ENCODE measurements at regions not wholly inside any gene's neighbourhood (a gene's known extent, or its start where the extent isn't known, plus 50 kb on each side); places are given as distances from the start of the nearest gene placed in this dataset.

GRCh38 chr11:71198141-71198822 lies 54.1 kb downstream of the SHANK2 start:
- no peaks in the 10 kb centered on the region for H4K20me1 ChIP-seq (ENCODE audit: control insufficient read depth, insufficient read depth, low read depth, low read length)
- H3K9me3 ChIP-seq (ENCODE audit: control insufficient read depth, insufficient read depth, low read length): no peaks in the 10 kb centered on the region
- H3K4me3 ChIP-seq (ENCODE audit: low read length): no peak overlapping the region
- H3K79me2 ChIP-seq (ENCODE audit: control insufficient read depth, low read length): no peaks in the 10 kb centered on the region
- H3K27me3 ChIP-seq (ENCODE audit: control insufficient read depth, low read length): no peaks in the 10 kb centered on the region
- H3K4me2 ChIP-seq (ENCODE audit: low read length): no peak overlapping the region
- H3F3A ChIP-seq (ENCODE audit: control insufficient read depth, insufficient read depth): no peaks in the 10 kb centered on the region
- H3K9me2 ChIP-seq (replicated peaks; ENCODE audit: control insufficient read depth, low read length): no peaks in the 10 kb centered on the region
- peaks cover 64% of the 10 kb centered on the region for H3K4me1 ChIP-seq (ENCODE audit: control insufficient read depth, low read length)
- no peak for TF ChIP-seq CTCF (IDR thresholded peaks at IDR 0.05; ENCODE audit: low read depth, low read length, poor library complexity, severe bottlenecking)
- TF ChIP-seq EZH2phosphoT487 (IDR thresholded peaks at IDR 0.05; ENCODE audit: borderline replicate concordance, low read length): no peak
- H3K36me3 ChIP-seq (ENCODE audit: control insufficient read depth, low read length): no peaks in the 10 kb centered on the region
- H3K27ac ChIP-seq (ENCODE audit: low read depth, low read length): no peak overlapping the region

- Histone ChIP-seq H3K27ac (ENCODE audit: low read depth, low read length) (no peak overlapping the region), H3K4me1 (ENCODE audit: control insufficient read depth, low read length) (peaks cover 52% of the 10 kb centered on the region), H3K9me3 (ENCODE audit: control insufficient read depth, insufficient read depth, low read length) (no peaks in the 10 kb centered on the region), H3F3A (ENCODE audit: control insufficient read depth, insufficient read depth) (no peaks in the 10 kb centered on the region), H3K27me3 (ENCODE audit: control insufficient read depth, low read length) (no peaks in the 10 kb centered on the region), H3K9me2 (replicated peaks; ENCODE audit: control insufficient read depth, low read length) (no peaks in the 10 kb centered on the region), H3K4me3 (ENCODE audit: low read length) (no peak overlapping the region), H4K20me1 (ENCODE audit: control insufficient read depth, insufficient read depth, low read depth, low read length) (no peaks in the 10 kb centered on the region), H3K4me2 (ENCODE audit: low read length) (no peak overlapping the region), H3K36me3 (ENCODE audit: control insufficient read depth, low read length) (no peaks in the 10 kb centered on the region), H3K79me2 (ENCODE audit: control insufficient read depth, low read length) (no peaks in the 10 kb centered on the region)
- TF ChIP-seq CTCF (IDR thresholded peaks at IDR 0.05; ENCODE audit: low read depth, low read length, poor library complexity, severe bottlenecking) (no peak), EZH2phosphoT487 (IDR thresholded peaks at IDR 0.05; ENCODE audit: borderline replicate concordance, low read length) (no peak)
Observed at GRCh38 chr11:71197096-71197495, 55.3 kb downstream of the SHANK2 start.

- H3K9me2 ChIP-seq (replicated peaks; ENCODE audit: control insufficient read depth, low read length): no peaks in the 10 kb centered on the region
- H3K4me1 ChIP-seq (ENCODE audit: control insufficient read depth, low read length): peaks cover 28% of the 10 kb centered on the region
- H3K27ac ChIP-seq (ENCODE audit: low read depth, low read length): no peak overlapping the region
- no peaks in the 10 kb centered on the region for H3K9me3 ChIP-seq (ENCODE audit: control insufficient read depth, insufficient read depth, low read length)
- H4K20me1 ChIP-seq (ENCODE audit: control insufficient read depth, insufficient read depth, low read depth, low read length): no peaks in the 10 kb centered on the region
- H3K36me3 ChIP-seq (ENCODE audit: control insufficient read depth, low read length): no peaks in the 10 kb centered on the region
- no peak overlapping the region for H3K4me2 ChIP-seq (ENCODE audit: low read length)
- TF ChIP-seq EZH2phosphoT487 (IDR thresholded peaks at IDR 0.05; ENCODE audit: borderline replicate concordance, low read length) (no peak), CTCF (IDR thresholded peaks at IDR 0.05; ENCODE audit: low read depth, low read length, poor library complexity, severe bottlenecking) (no peak)
- H3F3A ChIP-seq (ENCODE audit: control insufficient read depth, insufficient read depth): no peaks in the 10 kb centered on the region
- no peaks in the 10 kb centered on the region for H3K79me2 ChIP-seq (ENCODE audit: control insufficient read depth, low read length)
- H3K27me3 ChIP-seq (ENCODE audit: control insufficient read depth, low read length): no peaks in the 10 kb centered on the region
- H3K4me3 ChIP-seq (ENCODE audit: low read length): no peak overlapping the region
Observed at GRCh38 chr11:71194710-71195109, 57.7 kb downstream of the SHANK2 start.

Data from DOHH2 (cell line).